Skin of body (tissue), 1 donor: ENCODE measurements at regions not wholly inside any gene's neighbourhood (a gene's known extent, or its start where the extent isn't known, plus 50 kb on each side); places are given as distances from the start of the nearest gene placed in this dataset.
"Not testable (repeated sequence)": the region's sequence is repeated elsewhere in the genome, so short reads cannot be mapped to it uniquely, and the experiment has no call there.

Source experiments
- DNase-seq: peaks from one replicate; lab custom pipeline; 2025; lab: John Stamatoyannopoulos, UW

GRCh38 chr11:81772166-81772565 is 961.5 kb downstream of the FAM181B start:
- DNase-seq = no peak

- DNase-seq = not testable (repeated sequence)
Observed at GRCh38 chr11:81769906-81770305, 963.8 kb downstream of the FAM181B start.

- DNase-seq = no peak
Observed at GRCh38 chr11:81756864-81757595, 976.6 kb downstream of the FAM181B start.

GRCh38 chr11:81749245-81749644 is 984.4 kb downstream of the FAM181B start:
- DNase-seq = no peak

- no peak for DNase-seq
Observed at GRCh38 chr11:81744336-81745116, 989.1 kb downstream of the FAM181B start.

GRCh38 chr11:81725701-81726100 is 1008.0 kb downstream of the FAM181B start:
- DNase-seq = no peak

- DNase-seq = no peak
Observed at GRCh38 chr11:81717695-81718094, 1016.0 kb downstream of the FAM181B start.

- DNase-seq = no peak
Observed at GRCh38 chr11:81707881-81708280, 1025.8 kb downstream of the FAM181B start.

GRCh38 chr11:81705283-81705682 is 1028.4 kb downstream of the FAM181B start:
- DNase-seq = no peak

GRCh38 chr11:81700076-81700475 is 1033.6 kb downstream of the FAM181B start:
- no peak for DNase-seq

- DNase-seq = no peak
Observed at GRCh38 chr11:81687057-81687456, 1046.6 kb downstream of the FAM181B start.

GRCh38 chr11:81674211-81674610 is 1059.5 kb downstream of the FAM181B start:
- DNase-seq = no peak

- DNase-seq = no peak
Observed at GRCh38 chr11:81673001-81673400, 1060.7 kb downstream of the FAM181B start.

- no peak for DNase-seq
Observed at GRCh38 chr11:81669935-81670543, 1063.6 kb downstream of the FAM181B start.

- DNase-seq = no peak
Observed at GRCh38 chr11:81658722-81659121, 1074.9 kb downstream of the FAM181B start.

GRCh38 chr11:81655351-81655750 is 1078.3 kb downstream of the FAM181B start:
- no peak for DNase-seq

GRCh38 chr11:81647374-81647773 is 1086.3 kb downstream of the FAM181B start:
- no peak for DNase-seq

- no peak for DNase-seq
Observed at GRCh38 chr11:81644239-81644840, 1089.3 kb downstream of the FAM181B start.

- DNase-seq = no peak
Observed at GRCh38 chr11:81634483-81634882, 1099.2 kb downstream of the FAM181B start.

GRCh38 chr11:81602508-81602907 is 1131.2 kb downstream of the FAM181B start:
- DNase-seq = no peak

GRCh38 chr11:81596704-81597103 is 1137.0 kb downstream of the FAM181B start:
- DNase-seq = no peak

GRCh38 chr11:81585390-81585933 is 1148.2 kb downstream of the FAM181B start:
- no peak for DNase-seq
